ENCODE measurements at regions not wholly inside any gene's neighbourhood (a gene's known extent, or its start where the extent isn't known, plus 50 kb on each side); places are given as distances from the start of the nearest gene placed in this dataset.
A peak's percentile ranks its signal among the peaks of the same experiment; 100 is the strongest.

DNA sequence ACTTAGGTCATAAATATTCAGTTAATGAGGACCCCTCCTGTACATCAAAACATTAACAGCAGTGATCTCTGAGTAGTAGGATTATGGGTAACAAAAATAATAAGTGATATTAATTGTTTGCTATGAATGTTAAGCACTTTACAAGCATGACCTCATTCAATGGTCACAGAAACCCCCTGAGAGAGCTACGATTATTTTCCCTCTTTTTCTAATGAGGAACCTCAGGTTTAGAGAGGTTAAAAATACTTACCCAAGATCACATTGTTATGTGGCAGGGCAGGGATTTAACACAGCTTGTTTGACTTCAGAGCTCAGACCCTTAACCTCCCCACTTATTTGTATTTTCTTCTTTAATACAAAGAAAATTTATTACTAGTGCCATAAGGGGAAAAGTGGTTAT, 228.2 kb downstream of the TBL1XR1 start:
- DNase-seq: no peak

DNA sequence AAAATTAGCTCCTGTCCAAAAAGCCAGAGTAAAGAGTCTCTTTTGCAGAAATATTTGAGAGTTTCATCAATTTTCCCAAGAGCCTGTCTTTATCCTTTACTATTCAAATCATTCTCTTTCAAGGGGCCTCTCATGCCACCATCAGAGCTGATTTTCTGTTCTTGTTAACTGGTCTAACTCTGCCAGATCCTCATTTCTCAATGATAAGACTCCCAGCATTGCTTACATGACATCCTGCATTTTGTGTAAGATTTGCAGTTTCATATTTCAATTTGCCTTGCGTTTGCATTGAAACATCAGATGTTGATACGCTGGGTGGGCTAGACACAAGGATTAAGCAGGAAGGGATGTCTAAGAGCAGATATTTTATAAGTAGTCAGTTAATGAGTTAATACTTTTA, 228.7 kb downstream of the TBL1XR1 start:
- no peak for DNase-seq

DNA sequence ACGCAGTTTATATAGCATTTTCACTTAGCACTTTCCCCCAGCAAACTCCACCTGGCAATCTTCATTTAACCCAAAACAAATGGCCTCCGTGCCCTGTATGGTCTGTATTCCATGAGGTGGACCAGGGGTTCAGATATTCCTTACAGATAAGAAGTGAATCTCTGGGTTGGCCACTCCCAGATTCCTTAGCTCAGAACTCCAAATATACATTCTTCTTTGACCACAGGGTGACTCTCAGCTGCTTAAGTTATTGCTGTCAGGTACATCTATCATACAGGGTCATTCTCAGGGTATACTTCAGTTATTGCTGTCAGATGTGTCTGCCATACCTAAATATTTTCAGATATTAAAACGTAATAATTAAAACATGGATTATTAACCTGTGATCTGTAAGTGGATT, 229.8 kb downstream of the TBL1XR1 start:
- DNase-seq: no peak

DNA sequence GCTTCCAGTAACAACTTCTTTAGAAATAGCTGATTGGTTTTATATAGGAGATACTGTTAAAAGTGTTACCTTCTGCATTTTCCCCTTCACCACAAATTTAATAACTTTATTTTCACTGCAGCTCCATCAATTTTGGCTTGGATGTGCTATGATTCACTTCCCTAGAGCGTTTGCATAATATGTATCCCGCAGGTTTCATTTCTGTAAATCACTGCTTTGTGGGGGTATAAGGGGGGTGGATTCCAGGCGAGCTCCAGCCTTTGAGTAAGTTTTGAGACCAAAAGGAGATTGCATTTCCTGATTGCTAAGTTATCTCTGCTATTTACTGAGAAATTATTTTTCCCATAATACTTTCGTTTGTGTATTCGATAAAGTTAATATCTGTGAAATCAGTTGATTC, 232.6 kb downstream of the TBL1XR1 start:
- DNase-seq: peak; percentile 5

DNA sequence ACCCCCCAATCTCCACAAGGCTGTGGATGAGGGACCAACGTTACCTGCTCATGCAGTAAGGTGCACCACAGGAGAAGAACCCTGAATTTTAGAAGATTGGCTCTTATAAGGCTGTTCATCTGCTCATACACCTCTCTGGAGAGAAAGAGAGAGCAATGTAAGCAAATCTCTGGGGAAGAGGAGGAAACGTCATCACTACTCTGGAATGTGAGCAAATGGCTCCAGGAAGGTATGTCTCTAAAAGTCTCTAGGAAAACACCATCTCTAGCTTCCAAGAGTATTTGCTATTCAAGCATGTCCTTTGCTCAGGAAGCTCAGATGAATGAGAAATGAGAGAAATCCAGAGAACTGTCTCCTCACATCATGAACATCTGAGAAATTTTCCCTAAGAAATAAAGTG, 235.4 kb downstream of the TBL1XR1 start:
- DNase-seq: no peak

DNA sequence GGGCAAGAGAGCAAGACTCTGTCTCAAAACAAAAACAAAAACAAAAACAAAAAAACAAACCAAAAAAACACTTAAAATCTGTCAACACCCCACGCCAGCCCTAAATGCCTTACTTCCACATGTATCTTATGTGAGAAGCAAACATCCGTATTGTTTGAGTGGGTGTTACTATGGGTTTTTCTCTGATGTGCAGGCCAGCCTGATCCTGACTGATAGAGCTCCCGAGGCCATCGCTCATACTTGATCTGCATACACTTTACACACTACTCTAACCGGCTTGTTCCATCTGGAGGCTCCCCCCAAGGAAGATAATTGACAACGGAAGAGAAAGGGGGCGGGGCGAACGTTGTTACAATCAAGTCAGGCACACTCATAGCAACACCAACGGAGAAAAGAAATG, 237.4 kb downstream of the TBL1XR1 start:
- DNase-seq: no peak

DNA sequence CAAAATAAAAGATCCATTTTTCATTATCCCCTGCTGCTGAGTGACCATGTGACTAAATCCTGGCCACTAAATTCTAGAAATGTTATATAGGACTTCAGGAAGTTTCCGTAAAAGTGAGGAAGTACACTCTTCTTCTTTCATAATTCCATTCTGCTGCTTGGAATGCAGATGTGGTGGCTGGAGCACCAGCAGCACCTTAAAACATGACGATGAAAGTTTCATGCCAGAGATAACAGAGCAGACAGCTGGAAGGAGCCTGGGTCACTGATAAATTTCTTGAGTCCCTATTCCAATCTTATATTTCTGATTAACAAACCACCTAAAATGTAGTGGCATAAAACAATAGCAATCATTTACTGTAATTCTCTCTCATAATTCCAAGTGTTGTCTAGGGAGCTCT, 238.7 kb downstream of the TBL1XR1 start:
- DNase-seq: no peak

DNA sequence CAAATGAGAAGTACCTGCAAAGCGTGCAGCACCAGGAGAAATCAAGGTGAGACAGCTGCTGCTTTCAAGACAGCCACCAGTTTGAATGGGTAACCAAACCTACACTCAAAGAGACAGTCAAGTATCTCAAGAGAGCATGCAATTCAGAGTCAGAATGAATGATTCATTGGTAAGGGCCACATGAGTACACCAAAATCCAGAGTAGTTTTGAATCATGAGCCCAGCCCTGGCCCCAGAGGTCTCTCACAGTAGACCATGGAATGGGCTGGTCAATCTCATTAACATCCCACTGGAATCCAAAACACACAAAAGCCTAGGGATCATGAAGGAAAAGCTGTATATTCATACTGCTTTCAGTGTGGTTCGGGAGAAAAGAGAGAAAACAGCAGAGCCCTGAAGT, 242.8 kb downstream of the TBL1XR1 start:
- no peak for DNase-seq

DNA sequence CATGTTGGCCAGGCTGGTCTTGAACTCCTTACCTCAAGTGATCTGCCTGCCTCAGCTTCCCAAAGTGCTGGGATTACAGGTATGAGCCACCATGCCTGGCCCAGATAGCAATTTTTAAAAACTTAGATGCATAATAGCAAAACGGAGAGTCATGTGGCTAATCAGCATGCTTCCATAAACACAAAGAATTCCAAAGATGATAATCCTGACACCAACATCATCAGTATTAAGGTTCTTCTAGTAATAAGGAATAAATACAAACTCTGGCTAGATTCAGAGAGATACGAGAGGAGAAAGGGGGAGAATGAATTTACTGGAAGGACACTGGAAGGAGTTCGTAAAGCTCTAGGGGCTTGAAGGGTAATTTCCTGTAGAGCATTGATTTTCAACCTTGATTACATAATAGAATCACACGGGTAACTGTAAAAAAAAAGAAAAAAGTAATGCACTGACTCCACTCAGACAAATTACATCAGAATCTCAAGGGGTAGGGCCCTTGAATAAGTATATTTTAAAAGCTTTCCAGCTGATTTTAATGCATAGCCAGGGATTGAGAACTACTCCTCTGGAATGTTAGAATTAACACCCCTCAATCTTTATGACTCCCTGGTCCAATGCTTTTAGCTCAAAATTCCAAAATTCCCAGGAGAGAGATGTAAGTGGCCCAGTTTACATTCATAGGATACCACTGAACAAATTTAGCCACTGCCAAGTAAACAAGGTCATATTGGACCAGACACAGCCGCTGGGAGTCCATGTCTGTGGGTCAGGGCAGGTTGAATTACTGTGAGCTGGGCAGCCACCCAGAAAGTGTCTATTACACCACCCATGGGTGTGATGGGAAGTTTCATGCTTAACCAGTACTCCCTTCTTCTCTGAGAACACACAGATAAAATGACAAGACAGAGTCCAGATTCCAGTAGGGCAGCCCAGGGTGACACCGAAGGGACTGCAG, 243.9 kb downstream of the TBL1XR1 start:
- DNase-seq: no peak

DNA sequence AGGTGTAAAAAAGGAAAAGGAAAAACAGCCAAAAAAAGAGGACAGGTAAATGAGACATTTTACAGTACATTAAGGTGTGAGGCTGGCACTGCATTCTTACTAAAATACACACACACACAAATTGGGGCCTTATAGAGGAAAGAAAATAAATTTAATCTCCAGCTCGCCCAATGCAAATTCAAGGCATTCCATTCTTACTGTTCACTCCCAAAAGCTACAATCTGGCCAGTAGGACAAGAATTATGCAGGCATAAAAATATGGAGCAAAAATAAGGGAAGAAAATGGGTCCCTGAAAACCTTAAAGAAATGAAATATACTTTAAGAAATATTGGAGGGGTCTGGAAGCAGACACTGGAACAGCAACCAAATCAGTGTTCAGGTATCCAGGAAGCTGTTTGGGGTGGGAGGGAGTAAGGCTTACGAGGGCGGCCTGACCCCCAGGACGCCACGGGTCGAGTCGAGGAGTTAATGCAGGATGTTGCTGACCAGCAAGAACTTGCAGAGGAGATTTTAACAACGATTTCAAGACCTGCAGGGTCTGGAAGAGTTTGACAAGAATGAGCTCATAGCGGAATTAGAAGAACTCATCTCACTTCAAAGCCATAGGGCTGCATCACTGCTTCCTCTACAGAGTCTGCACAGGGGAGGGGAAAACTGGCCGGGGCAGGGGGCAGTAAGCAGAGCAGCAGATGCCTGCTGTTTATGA, 245.5 kb downstream of the TBL1XR1 start:
- DNase-seq: no peak

DNA sequence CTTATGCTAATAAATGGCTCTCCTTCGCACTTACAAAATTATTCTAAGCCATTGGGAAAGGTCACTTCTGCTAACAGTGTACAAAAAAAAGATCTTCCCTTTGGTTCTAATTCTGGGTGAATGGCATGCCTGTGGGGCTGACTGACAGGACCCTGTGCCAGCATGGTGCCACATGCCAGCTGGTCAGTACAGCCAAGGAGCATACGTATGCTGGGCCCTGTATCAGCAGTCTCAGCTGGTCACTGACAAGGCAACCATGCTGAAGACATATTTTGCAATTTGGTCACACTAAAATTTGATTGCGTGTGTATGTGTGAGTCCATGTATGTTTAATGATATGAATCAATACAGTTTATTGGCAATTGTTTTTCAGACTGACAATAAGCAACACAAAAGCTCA, 246.1 kb downstream of the TBL1XR1 start:
- DNase-seq: no peak

DNA sequence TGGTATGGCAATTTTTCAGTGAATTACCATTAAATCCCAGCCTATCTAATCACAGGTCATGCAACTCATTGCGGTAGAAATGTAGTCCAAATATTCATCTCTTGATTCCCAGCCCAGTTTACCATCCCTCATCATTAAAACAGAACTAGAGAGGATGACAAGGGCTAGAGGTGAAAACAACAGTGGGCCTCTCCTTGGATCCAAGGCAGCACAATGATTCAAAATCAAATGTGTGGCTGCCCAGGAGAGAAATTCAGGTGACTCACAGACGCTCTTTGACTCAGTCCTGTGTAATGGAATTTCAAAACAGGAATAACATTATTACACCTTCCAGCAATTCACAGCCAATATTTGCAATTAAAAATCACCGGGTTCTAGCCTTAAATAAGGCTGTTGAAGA, 246.5 kb downstream of the TBL1XR1 start:
- no peak for DNase-seq

DNA sequence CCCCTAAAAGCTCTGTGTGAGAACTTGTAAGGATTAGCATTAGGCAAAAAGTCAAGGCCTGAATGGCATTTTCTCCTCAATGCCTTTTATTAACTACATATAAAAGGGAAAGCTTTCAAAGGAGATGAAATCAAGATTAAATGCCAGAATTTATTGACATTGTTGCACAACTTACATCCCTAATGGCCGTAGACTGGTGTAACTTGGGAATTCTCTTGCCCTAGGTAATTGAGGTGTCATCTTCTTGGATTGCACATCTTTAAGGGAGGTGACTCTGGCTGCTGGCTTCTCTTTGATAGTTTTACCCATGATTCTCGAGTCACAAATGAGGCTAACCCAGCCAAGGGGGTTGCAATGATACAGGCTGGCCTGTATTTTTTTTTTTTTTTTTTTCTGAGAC, 249.1 kb downstream of the TBL1XR1 start:
- no peak for DNase-seq

DNA sequence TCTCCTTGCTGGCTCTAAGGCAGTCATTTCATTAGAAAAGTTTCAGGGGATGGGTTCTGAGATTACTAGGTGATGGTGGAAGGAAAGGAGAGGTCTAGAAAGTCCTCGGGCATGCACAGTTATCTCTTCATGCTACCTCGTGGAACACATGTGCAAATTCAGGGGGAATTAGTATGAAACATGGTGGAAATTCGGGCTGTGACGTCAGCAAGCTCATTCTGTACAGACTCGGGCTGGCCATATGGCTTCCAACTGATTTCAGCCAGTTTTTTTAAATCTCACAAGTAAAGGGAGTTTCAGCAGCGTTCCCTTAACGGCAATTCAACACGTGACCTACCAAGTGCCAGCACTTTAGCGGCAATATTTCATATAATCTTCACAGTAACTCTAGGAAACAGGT, 251.1 kb downstream of the TBL1XR1 start:
- no peak for DNase-seq

DNA sequence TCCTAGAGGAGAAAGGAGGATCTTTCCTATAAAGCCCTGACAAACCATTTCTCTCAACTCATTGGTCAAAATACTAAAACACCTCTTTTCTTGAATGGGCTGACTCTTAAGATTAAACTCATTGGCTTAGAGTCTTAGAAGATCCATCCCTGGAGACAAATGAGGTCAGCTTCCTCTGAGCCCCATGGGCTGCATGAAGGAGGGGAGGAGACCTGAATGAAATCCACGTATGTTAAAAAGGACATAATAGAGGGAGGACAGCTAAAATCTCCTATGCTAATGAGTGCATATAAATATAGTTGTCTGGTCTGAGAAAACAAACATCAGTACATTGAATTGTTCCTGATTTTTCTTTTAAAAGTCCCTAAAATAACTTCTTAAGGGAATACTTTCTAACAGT, 255.0 kb downstream of the TBL1XR1 start:
- DNase-seq: no peak

DNA sequence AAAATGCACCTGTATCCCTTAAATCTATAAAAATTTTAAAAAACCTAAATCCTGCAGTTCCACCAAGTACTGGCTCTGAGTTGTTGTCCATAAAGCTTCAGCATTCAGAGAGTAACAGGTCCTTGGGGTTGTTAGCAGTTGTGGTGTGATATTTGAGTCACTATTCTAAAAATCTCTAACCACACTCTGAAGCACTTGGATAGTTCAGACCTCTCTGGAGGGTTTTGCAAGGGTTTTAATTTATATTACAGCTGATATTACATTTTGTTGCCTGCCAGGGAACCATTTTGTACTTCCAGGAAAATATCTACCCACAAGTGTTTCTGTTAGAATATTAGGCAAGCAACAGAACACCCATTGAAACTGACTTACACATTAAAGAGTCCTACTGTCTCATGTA, 255.6 kb downstream of the TBL1XR1 start:
- no peak for DNase-seq

DNA sequence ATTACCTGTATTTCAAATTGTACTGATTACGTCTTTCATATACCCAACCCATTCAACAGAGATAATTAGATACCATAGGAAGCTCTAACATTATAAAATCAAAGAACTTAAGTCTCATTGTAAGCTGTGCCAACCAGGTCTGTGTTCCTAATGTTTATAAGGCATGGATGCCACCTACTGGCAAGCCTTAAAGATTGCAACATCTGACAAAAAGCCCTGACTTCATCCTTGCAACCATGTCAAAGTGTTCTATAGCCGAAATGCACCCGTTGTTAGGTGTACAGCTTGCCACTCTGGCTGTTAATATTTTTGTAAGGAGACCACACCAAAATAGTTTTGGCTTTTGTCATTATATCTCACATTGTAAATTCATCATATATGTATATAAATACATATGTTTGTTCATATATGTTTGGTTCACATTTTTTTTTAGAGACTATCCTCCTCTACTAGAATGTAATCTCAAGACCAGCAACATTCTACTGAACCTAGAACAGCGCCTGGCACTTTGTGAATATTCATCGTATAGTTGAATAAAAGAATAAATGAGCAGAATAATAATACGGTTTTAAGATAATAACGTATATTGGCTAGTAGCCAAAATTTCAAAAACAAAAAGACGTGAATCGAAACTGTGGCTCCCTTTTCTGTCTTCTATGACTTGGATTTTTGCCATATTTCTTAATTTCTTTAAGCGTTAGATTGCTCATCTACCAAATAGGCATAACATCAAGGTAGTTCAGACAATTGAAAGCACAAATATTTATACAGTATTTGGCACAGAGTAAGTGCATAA, 258.1 kb downstream of the TBL1XR1 start:
- DNase-seq: peak; percentile 57

DNA sequence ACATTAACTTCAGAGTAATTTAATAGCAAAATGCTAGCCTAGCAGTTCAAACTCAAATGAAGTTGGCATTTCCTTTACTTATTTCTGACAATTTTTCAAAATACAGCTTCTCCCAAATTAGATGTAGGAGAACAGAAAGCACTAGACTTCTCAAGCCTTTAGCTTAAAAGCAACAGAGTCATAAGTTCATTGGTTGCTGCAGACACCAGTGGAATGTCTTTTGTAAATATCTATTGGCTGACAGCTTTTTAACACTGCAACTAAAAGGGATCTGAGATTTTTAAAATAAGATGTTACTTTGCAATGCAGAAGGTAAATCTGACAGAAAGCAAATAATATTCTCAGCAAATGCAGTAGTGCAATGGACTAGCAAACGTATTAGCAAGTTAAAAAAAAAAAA, 259.3 kb downstream of the TBL1XR1 start:
- DNase-seq: no peak

DNA sequence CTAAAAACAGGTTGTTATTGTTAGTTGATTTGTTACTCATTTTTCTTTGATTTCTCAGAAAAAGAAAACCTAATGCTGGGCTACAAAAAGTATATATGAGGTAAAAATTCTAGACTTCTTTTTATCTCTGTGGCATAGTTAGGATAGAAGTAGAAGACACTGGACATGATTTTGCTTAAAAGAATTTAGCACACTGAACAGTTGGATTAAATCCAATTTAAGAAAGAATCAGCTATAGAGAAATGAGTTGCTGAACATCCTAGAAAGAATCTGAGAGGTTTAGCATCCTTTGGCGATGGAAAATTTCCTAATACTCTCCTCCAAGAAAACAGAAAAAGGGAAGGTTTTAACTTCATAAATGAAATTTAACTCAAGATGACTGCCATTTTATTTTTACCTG, 259.7 kb downstream of the TBL1XR1 start:
- no peak for DNase-seq

DNA sequence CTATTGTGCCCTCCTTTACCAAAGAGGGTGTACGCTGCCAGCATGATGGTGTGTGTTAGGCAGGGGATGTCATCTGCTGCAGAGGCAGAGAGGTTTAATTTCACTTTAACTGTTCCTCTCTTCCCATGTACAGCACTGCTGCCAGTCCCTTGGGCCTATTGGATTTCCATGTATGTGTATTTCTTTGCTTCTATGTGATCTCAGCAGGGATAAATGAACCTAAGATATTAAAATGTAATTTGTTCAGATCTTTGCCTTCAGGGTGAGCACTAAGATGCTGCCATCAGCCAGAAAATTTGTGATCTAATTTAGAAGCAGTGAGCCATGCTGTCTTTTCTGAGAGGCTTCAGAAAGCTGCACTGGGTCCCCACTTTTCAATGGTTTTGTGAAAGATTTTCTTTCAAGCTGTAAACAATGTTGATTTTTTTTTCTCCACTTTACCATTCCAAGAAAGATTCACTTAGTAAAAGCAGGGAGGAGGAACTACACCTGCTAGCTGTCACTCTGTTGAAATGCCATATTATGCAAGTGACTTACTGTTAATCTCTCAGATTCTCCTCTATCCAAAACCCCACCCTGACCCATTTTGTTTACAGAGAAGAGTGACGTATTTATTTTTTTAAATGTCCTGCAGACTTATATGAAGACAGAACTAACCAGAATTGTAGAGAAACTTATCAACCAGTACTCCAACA, 261.9 kb downstream of the TBL1XR1 start:
- DNase-seq: no peak

DNA sequence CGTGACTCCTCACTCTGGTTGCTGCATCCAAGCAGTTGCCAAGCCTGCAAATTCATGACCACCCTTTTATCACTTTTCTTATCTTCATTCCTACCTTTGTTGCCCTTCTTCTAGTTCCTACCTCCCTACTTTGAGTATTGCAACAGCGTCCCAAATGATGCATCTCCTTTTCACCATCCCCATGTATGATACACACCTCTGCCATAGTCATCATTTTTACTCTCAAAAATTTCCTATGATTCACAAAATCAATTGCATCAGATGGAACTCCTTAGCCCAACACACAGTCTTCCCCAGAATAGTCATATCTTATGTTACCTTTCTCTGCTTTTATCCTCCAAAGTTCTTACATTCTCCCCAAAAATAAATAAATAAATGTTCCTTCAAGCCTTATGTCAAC, 262.6 kb downstream of the TBL1XR1 start:
- DNase-seq: no peak

DNA sequence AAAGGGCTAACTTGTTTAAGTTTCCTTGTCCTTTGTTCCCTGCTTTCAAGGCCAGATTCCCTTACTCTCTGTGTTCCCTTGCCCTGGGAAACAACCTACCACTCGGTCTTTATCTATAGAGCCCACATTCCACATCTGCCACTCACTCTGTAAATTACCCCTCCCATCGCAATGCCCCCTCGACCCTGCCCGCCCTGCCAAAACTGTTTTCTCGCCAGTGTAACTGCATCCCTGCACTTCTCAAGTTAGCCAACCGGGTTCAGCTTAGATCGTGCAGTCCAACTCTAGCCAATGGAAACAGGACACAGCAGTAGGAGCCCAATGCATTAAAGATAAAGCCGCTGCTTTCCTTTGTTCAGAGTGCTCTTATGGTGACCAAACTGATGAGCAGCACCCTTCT, 263.6 kb downstream of the TBL1XR1 start:
- DNase-seq: no peak

DNA sequence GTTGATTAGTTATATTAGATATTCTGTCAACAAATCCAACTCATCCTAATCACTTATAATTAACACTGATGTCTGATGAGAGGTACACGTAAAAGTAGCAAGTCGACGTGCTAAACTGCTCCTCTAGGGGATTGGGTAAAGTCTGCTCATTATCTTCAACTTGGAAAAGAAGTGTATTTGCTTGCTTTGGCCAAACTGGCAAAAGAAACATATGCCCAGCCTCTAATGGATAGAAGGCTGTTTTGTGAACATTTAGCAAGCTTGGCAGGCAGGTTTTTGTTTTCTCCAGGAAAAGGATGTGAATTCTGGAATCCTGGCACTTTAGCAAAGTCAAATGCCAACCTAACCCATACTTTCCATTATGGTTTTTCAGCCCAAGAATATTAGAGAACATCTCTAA, 264.8 kb downstream of the TBL1XR1 start:
- DNase-seq: no peak

All from CD4-positive, alpha-beta T cell treated with Interleukin-10 for 1 hour (primary cell).